COLO668 (cell line): ENCODE measurements at regions not wholly inside any gene's neighbourhood (a gene's known extent, or its start where the extent isn't known, plus 50 kb on each side); places are given as distances from the start of the nearest gene placed in this dataset.
A peak's percentile ranks its signal among the peaks of the same experiment; 100 is the strongest.

Experiments
- DNase-seq: peaks from one replicate; lab custom pipeline; 2025; ENCODE audit not compliant: unreplicated experiment; lab: John Stamatoyannopoulos, UW

GRCh38 chr20:39299783-39300182 lies 337.6 kb downstream of the DHX35 start:
- DNase-seq = no peak

- no peak for DNase-seq
Observed at GRCh38 chr20:39298571-39299506, 336.7 kb downstream of the DHX35 start.

GRCh38 chr20:39298121-39298520 lies 336.0 kb downstream of the DHX35 start:
- DNase-seq = no peak

- DNase-seq = no peak
Observed at GRCh38 chr20:39295301-39295700, 333.2 kb downstream of the DHX35 start.

GRCh38 chr20:39294137-39294725 lies 332.1 kb downstream of the DHX35 start:
- DNase-seq = no peak

GRCh38 chr20:39292193-39292736 lies 330.1 kb downstream of the DHX35 start:
- DNase-seq = no peak

GRCh38 chr20:39291301-39291700 lies 329.2 kb downstream of the DHX35 start:
- no peak for DNase-seq

- no peak for DNase-seq
Observed at GRCh38 chr20:39290575-39290974, 328.4 kb downstream of the DHX35 start.

- no peak for DNase-seq
Observed at GRCh38 chr20:39289831-39290230, 327.7 kb downstream of the DHX35 start.

- no peak for DNase-seq
Observed at GRCh38 chr20:39289316-39289715, 327.2 kb downstream of the DHX35 start.

- DNase-seq = no peak
Observed at GRCh38 chr20:39283464-39283863, 321.3 kb downstream of the DHX35 start.

GRCh38 chr20:39282619-39283092 lies 320.5 kb downstream of the DHX35 start:
- no peak for DNase-seq

GRCh38 chr20:39280875-39281274 lies 318.7 kb downstream of the DHX35 start:
- no peak for DNase-seq

- DNase-seq = no peak
Observed at GRCh38 chr20:39278230-39278788, 316.2 kb downstream of the DHX35 start.

- DNase-seq = no peak
Observed at GRCh38 chr20:39277185-39277584, 315.0 kb downstream of the DHX35 start.

- no peak for DNase-seq
Observed at GRCh38 chr20:39270837-39271604, 308.9 kb downstream of the DHX35 start.

- DNase-seq = no peak
Observed at GRCh38 chr20:39269493-39270217, 307.5 kb downstream of the DHX35 start.

- DNase-seq = peak; percentile 25
Observed at GRCh38 chr20:39268981-39269461, 306.9 kb downstream of the DHX35 start.

GRCh38 chr20:39268491-39268951 lies 306.4 kb downstream of the DHX35 start:
- DNase-seq = no peak

GRCh38 chr20:39266989-39267388 lies 304.8 kb downstream of the DHX35 start:
- no peak for DNase-seq
